ENCODE measurements at regions not wholly inside any gene's neighbourhood (a gene's known extent, or its start where the extent isn't known, plus 50 kb on each side); places are given as distances from the start of the nearest gene placed in this dataset.
A peak's percentile ranks its signal among the peaks of the same experiment; 100 is the strongest.
"Not testable (repeated sequence)": the region's sequence is repeated elsewhere in the genome, so short reads cannot be mapped to it uniquely, and the experiment has no call there.

DNA sequence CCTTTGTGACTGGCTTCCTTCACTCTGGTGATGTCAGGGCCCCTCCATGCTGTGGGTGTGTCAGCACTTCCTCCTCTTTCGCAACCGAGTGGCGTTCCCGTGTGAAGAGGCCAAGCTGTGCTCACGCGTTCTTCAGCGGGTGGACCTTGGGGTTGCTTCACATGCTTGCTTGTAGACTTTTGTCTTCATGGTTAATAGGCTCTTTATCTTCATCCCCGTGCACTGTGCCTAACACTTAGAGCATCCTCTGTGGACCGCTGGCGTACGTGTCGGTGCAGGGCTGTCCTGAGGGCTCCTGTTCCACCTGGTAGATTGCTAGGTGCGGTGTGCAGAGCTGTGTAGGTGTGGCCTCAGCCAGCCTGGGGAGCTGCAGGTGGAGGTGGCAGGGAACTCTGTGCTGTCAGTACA, 182.3 kb downstream of the OR4M2 start:
- Histone ChIP-seq H3K4me1 (peaks cover 0 to 52% (median 9%) of the 10 kb centered on the region in 4 donors), H3K9me3 (no peaks in the 10 kb centered on the region), H3K27me3 (no peaks in the 10 kb centered on the region), H3K36me3 (no peaks in the 10 kb centered on the region), H3K4me3 (no peak overlapping the region), H3K27ac (peak overlapping the region in 2 of 3 donors; percentile 33)
- intact Hi-C loops (cut with DNase I): no loop called here
- ATAC-seq (peak; percentile 64 to 84 (median 72)), DNase-seq (peak; percentile 67 to 89 (median 86))
- TF ChIP-seq POLR2A (IDR thresholded peaks at IDR 0.05): no peak
- TF ChIP-seq, protein P1, sequence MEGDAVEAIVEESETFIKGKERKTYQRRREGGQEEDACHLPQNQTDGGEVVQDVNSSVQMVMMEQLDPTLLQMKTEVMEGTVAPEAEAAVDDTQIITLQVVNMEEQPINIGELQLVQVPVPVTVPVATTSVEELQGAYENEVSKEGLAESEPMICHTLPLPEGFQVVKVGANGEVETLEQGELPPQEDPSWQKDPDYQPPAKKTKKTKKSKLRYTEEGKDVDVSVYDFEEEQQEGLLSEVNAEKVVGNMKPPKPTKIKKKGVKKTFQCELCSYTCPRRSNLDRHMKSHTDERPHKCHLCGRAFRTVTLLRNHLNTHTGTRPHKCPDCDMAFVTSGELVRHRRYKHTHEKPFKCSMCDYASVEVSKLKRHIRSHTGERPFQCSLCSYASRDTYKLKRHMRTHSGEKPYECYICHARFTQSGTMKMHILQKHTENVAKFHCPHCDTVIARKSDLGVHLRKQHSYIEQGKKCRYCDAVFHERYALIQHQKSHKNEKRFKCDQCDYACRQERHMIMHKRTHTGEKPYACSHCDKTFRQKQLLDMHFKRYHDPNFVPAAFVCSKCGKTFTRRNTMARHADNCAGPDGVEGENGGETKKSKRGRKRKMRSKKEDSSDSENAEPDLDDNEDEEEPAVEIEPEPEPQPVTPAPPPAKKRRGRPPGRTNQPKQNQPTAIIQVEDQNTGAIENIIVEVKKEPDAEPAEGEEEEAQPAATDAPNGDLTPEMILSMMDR (IDR thresholded peaks at IDR 0.05): no peak
- WGBS (ENCODE audit: insufficient coverage, low coverage, low lambda C conversion rate, missing lambda C conversion rate): 31% methylated on average over 11 of the region's 13 CpGs

DNA sequence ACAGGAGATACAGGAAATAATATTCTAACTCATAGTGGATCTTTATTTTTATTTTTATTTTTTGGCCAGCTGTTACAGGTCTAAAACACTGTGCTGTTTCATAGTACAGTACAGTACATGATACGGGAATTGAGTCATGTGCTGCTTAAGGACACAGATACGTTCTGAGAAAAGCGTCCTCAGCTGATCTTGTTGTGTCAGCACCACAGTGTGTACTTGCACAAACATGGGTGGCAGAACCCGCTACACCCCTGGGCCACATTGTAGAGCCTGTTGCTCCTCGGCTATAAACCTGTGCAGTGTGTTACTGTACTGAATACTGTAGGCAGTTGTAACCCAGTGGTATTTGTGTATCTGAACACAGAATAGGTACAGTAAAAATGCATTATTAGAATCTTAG, 183.4 kb downstream of the OR4M2 start:
- 46% methylated on average over 5 of the region's 5 CpGs for WGBS (ENCODE audit: insufficient coverage, low coverage, low lambda C conversion rate, missing lambda C conversion rate)
- H3K9me3 ChIP-seq: no peaks in the 10 kb centered on the region
- H3K27ac ChIP-seq: no peak overlapping the region

DNA sequence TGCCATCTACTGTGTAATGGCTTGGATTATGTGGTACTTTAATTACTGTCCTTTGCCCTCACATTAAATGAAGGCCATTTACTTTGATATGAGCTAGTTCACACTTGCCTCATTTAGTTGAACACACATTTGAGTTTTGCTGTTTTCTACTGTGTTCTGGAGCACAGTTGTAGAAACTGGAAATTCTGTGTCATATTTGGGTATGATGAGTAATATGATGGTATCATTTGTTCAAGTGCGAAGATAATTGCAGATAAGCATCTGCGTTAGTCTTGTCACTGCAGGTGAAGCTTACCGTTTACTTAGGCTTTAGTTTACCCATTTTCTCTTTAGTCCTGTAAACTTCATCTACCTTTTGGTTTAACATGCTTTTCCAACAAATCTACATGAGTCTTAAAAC, 183.9 kb downstream of the OR4M2 start:
- ATAC-seq; H3K27me3 ChIP-seq; DNase-seq; intact Hi-C loops (cut with DNase I); H3K9me3 ChIP-seq; H3K27ac ChIP-seq; H3K4me3 ChIP-seq; H3K36me3 ChIP-seq: not testable (repeated sequence)
- WGBS (ENCODE audit: insufficient coverage, low coverage, low lambda C conversion rate, missing lambda C conversion rate): 64% methylated on average over 3 of the region's 3 CpGs
- H3K4me1 ChIP-seq: peaks cover 0 to 52% (median 9%) of the 10 kb centered on the region in 4 donors

More for the DNA sequence above, 183.4 kb downstream of the OR4M2 start:
- H3K27me3 ChIP-seq: no peaks in the 10 kb centered on the region
- H3K4me3 ChIP-seq: no peak overlapping the region
- peaks cover 0 to 52% (median 9%) of the 10 kb centered on the region in 4 donors for H3K4me1 ChIP-seq
- no peaks in the 10 kb centered on the region for H3K36me3 ChIP-seq
- TF ChIP-seq POLR2A (IDR thresholded peaks at IDR 0.05): no peak
- TF ChIP-seq, protein P1 (IDR thresholded peaks at IDR 0.05): no peak
- DNase-seq (peak in 1 of 3 donors; percentile 37), ATAC-seq (no peak)
- intact Hi-C loops (cut with DNase I): no loop called here

DNA sequence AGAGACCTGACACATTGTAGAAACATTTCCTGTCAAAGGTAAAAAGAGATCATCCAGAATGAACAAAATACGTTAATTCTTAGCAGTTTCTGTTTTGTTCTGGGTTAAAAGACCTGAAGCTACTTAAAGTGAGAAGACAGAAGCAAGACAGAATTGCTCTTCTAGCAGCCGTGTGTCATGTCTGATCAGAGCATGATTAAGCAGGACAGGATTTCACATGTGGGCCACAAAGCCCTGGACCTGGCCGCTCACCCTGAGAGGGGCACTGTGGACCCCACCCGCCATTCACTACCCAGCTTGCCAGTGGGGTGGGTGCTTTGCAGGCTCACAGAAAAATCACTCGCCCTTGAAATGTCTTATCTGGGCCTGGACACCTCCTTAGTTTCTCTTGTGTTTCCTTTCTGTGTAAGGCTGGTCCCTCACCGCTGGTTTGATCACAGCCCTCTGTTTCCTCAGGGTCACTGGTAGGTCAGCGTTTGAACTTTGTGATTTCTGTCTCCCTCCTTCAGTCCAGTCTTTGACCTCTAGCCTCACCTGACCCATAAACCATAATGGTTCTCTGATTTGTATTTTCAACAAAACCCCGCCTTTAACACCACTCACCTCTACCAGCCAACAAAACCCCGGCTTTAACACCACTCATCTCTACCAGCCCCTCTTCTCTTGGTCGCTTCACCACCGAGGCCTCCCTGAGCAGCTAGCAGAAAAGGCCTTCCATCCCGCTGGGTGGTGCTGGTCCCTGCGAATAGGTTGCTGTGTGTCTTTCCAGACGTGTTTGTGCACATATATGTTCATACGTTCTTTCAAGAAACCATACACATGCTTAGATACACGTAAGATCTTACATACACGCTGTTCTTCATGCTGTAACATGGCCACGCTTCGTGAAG, 185.0 kb downstream of the OR4M2 start:
- Histone ChIP-seq H3K4me1 (peaks cover 0 to 44% (median 7%) of the 10 kb centered on the region in 4 donors), H3K9me3 (no peaks in the 10 kb centered on the region), H3K4me3 (no peak overlapping the region), H3K27ac (peak overlapping the region in 1 of 3 donors; percentile 58), H3K36me3 (no peaks in the 10 kb centered on the region), H3K27me3 (no peaks in the 10 kb centered on the region)
- ATAC-seq (peak; percentile 49 to 69 (median 66)), DNase-seq (no peak)
- WGBS (ENCODE audit: insufficient coverage, low coverage, low lambda C conversion rate, missing lambda C conversion rate): 56% methylated on average over 16 of the region's 19 CpGs
- TF ChIP-seq, protein P1 (IDR thresholded peaks at IDR 0.05): no peak
- TF ChIP-seq POLR2A (IDR thresholded peaks at IDR 0.05): no peak
- intact Hi-C loops (cut with DNase I): no loop called here

DNA sequence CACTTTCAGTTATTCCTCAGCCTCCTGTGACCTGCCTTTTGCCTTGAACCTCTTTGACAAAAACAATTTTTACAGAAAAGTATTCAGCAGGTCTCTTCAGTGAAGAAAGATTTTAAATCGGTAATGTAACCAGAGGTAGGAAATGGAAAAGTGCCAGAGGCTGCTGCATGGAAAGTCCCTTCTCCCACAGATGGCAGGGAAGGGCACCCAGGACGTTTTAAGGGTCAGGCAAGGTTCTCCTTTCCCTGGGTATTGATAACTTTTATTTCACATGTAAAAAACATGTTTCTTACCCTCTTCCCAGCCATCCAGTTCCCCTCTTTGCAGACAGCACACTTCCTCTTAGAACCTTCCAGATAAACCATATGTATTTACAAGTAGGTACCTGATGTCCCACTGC, 185.6 kb downstream of the OR4M2 start:
- Histone ChIP-seq H3K4me3 (no peak overlapping the region), H3K9me3 (no peaks in the 10 kb centered on the region), H3K27me3 (no peaks in the 10 kb centered on the region), H3K36me3 (no peaks in the 10 kb centered on the region), H3K4me1 (peaks cover 0 to 40% (median 7%) of the 10 kb centered on the region in 4 donors), H3K27ac (peak overlapping the region in 1 of 3 donors; percentile 58)
- intact Hi-C loops (cut with DNase I): no loop called here
- peak; percentile 59 to 80 (median 71) for ATAC-seq
- TF ChIP-seq, protein P1 (IDR thresholded peaks at IDR 0.05): no peak
- TF ChIP-seq POLR2A (IDR thresholded peaks at IDR 0.05): no peak
- peak in 2 of 3 donors; percentile 49 to 67 for DNase-seq
- WGBS (ENCODE audit: insufficient coverage, low coverage, low lambda C conversion rate, missing lambda C conversion rate): 20% methylated on average over 2 of the region's 2 CpGs

Measured in right lobe of liver (tissue), 6 donors.